HepG2 (cell line): ENCODE measurements at regions not wholly inside any gene's neighbourhood (a gene's known extent, or its start where the extent isn't known, plus 50 kb on each side); places are given as distances from the start of the nearest gene placed in this dataset.

Experiments used
- ATAC-seq: fragments of 200-7000 bp; cut with Tn5 transposase; 3 replicates; pipeline ENCODE4 v1.9.1; 2020; ENCODE audit warnings: mild to moderate bottlenecking, moderate library complexity
- BruUV-seq: library from RNA; stranded (reverse); fragments of 400-500 nt; replicated peaks from 2 replicates; lab custom pipeline; 2021; lab: Mats Ljungman, UMichigan
- CTCF ChIA-PET: fragments of 300-600 bp; formaldehyde crosslinking; extraction: SDS; loops from one replicate; lab custom pipeline; 2021; ENCODE audit warnings: low total read pairs, inconsistent platforms, low intra/inter-chr PET ratio; lab: Yijun Ruan, JAX
- POLR2A ChIA-PET: fragments of 350-600 bp; sonication (Branson Sonifier 250); formaldehyde crosslinking; loops from one replicate; lab custom pipeline; 2020; ENCODE audit warnings: antibody characterized with exemption, inconsistent platforms; lab: Yijun Ruan, JAX
- DNase-seq: peaks from one replicate; pipeline ENCODE4 v3.0.0-alpha.2; 2015; ENCODE audit warnings: low spot score
- FAIRE-seq: peaks from 3 replicates; lab custom pipeline; 2011; peaks lifted over from hg19 to GRCh38; lab: Jason Lieb, UNC
- H2AFZ ChIP-seq: one replicate; pipeline ENCODE4 v1.6.1; 2011; ENCODE audit warnings: low read length, inconsistent platforms
- H3K27ac ChIP-seq: fragments of 300-600 bp; 3 replicates; pipeline ENCODE4 v1.8.0; 2011; ENCODE audit warnings: mixed run types, mild to moderate bottlenecking, mixed read lengths, low read length, inconsistent platforms; ENCODE audit not compliant: insufficient read depth; ENCODE audit errors: extremely low read length
- H3K27me3 ChIP-seq, 2 experiments: fragments of 200-600 bp in 1 of 2; 2 replicates in 1 of 2; 3 replicates in 1 of 2; pipeline versions ENCODE4 v1.6.0 to v1.8.0; 2011; ENCODE audit warnings: low read length in 2 of 2, mild to moderate bottlenecking in 2 of 2, moderate library complexity in 2 of 2, inconsistent platforms in 1 of 2; ENCODE audit not compliant: insufficient read depth in 2 of 2, control insufficient read depth in 1 of 2
- H3K36me3 ChIP-seq, 2 experiments: fragments of 200-600 bp in 1 of 2; replicated peaks in 1 of 2; 2 replicates in 1 of 2; 3 replicates in 1 of 2; pipeline versions ENCODE4 v1.5.1 to v1.8.0; 2011; ENCODE audit warnings: low read length in 2 of 2, inconsistent platforms in 1 of 2; ENCODE audit not compliant: insufficient read depth in 2 of 2, control insufficient read depth in 1 of 2
- H3K4me1 ChIP-seq: 2 replicates; pipeline ENCODE4 v1.5.1; 2012; ENCODE audit warnings: low read length, inconsistent platforms; ENCODE audit not compliant: insufficient read depth
- H3K4me2 ChIP-seq: 2 replicates; pipeline ENCODE4 v1.6.0; 2011; ENCODE audit warnings: low read depth, low read length, inconsistent platforms
- H3K4me3 ChIP-seq, 3 experiments: fragments of 200-600 bp in 1 of 3; sonication (generic), shearing (Covaris generic) in 1 of 3; replicated peaks in 1 of 3; 2 replicates each; pipeline ENCODE4 v1.5.1; 2011 to 2016; ENCODE audit warnings: low read length in 3 of 3, inconsistent platforms in 2 of 3, low read depth in 2 of 3, mild to moderate bottlenecking in 2 of 3, control low read depth in 1 of 3, mixed read lengths in 1 of 3; ENCODE audit not compliant: insufficient read depth in 1 of 3
- H3K79me2 ChIP-seq: one replicate; pipeline ENCODE4 v1.6.1; 2011; ENCODE audit warnings: low read length, inconsistent platforms; ENCODE audit not compliant: insufficient read depth
- H3K9ac ChIP-seq: 2 replicates; pipeline ENCODE4 v1.6.0; 2011; ENCODE audit warnings: mild to moderate bottlenecking, low read depth, low read length, inconsistent platforms; ENCODE audit not compliant: insufficient read depth
- H3K9me3 ChIP-seq: 2 replicates; pipeline ENCODE4 v1.5.1; 2012; ENCODE audit warnings: mild to moderate bottlenecking, low read length
- H4K20me1 ChIP-seq: 2 replicates; pipeline ENCODE4 v1.6.0; 2011; ENCODE audit warnings: inconsistent platforms, mild to moderate bottlenecking, low read length, moderate library complexity; ENCODE audit not compliant: insufficient read depth
- AFF4 ChIP-seq: sonication (generic); formaldehyde crosslinking; IDR thresholded peaks from 2 replicates; pipeline ENCODE4 v1.4.0; 2020; ENCODE audit warnings: missing genetic modification reagents
- ATF5 ChIP-seq: sonication (generic); formaldehyde crosslinking; IDR thresholded peaks from 2 replicates; pipeline ENCODE4 v1.4.0; 2020; ENCODE audit warnings: mild to moderate bottlenecking, low read depth, missing genetic modification reagents
- DDIT3 ChIP-seq: sonication (generic); formaldehyde crosslinking; IDR thresholded peaks from 2 replicates; pipeline ENCODE4 v1.4.0; 2020; ENCODE audit warnings: mild to moderate bottlenecking, missing genetic modification reagents
- ERF ChIP-seq: IDR thresholded peaks from 2 replicates; pipeline ENCODE4 v1.6.1; 2018; ENCODE audit warnings: missing biosample characterization, missing genetic modification reagents
- FOXC1 ChIP-seq: sonication (generic); formaldehyde crosslinking; IDR thresholded peaks from 2 replicates; pipeline ENCODE4 v1.8.0; 2022; ENCODE audit warnings: mild to moderate bottlenecking, missing genetic modification reagents, borderline replicate concordance
- HOXA3 ChIP-seq: sonication (generic); formaldehyde crosslinking; IDR thresholded peaks from 2 replicates; pipeline ENCODE4 v1.5.0; 2020; ENCODE audit warnings: missing genetic modification reagents
- KAT8 ChIP-seq: IDR thresholded peaks from 2 replicates; pipeline ENCODE4 v1.6.1; 2016; ENCODE audit warnings: missing genetic modification reagents, missing compliant biosample characterization
- KMT2B ChIP-seq: IDR thresholded peaks from 2 replicates; pipeline ENCODE4 v1.6.1; 2016; ENCODE audit warnings: missing genetic modification reagents, missing compliant biosample characterization
- MXI1 ChIP-seq: IDR thresholded peaks from 3 replicates; pipeline ENCODE4 v1.6.1; 2012; ENCODE audit warnings: low read depth, low read length, inconsistent platforms, borderline replicate concordance
- NFKB2 ChIP-seq: sonication (generic); formaldehyde crosslinking; IDR thresholded peaks from 2 replicates; pipeline ENCODE4 v1.4.0; 2020; ENCODE audit warnings: missing genetic modification reagents, borderline replicate concordance
- RFXANK ChIP-seq: IDR thresholded peaks from 2 replicates; pipeline ENCODE4 v1.6.1; 2016
- RORA ChIP-seq: sonication (generic); formaldehyde crosslinking; IDR thresholded peaks from 2 replicates; pipeline ENCODE4 v1.5.0; 2020; ENCODE audit warnings: mild to moderate bottlenecking, missing genetic modification reagents, moderate library complexity
- SATB2 ChIP-seq: sonication (generic); formaldehyde crosslinking; IDR thresholded peaks from 2 replicates; pipeline ENCODE4 v1.5.0; 2020; ENCODE audit warnings: missing genetic modification reagents
- SNAPC5 ChIP-seq: sonication (generic); formaldehyde crosslinking; IDR thresholded peaks from 2 replicates; pipeline ENCODE4 v1.8.1; 2023; ENCODE audit warnings: mild to moderate bottlenecking, missing genetic modification reagents, borderline replicate concordance
- THAP7 ChIP-seq: sonication (generic); formaldehyde crosslinking; IDR thresholded peaks from 2 replicates; pipeline ENCODE4 v1.8.1; 2023; ENCODE audit warnings: mild to moderate bottlenecking, missing genetic modification reagents
- ZNF235 ChIP-seq: sonication (generic); formaldehyde crosslinking; IDR thresholded peaks from 2 replicates; pipeline ENCODE4 v1.8.1; 2023; ENCODE audit warnings: mild to moderate bottlenecking, missing genetic modification reagents, borderline replicate concordance
- ZNF549 ChIP-seq: sonication (generic); formaldehyde crosslinking; IDR thresholded peaks from 2 replicates; pipeline ENCODE4 v1.5.0; 2020; ENCODE audit warnings: missing genetic modification reagents
- ZNF709 ChIP-seq: sonication (generic); formaldehyde crosslinking; IDR thresholded peaks from 2 replicates; pipeline ENCODE4 v1.5.0; 2020; ENCODE audit warnings: mild to moderate bottlenecking, missing genetic modification reagents
- WGBS: methylation state at CpG from one replicate; pipeline ENCODE4 v1.1.6; 2017; ENCODE audit warnings: low lambda C conversion rate; 5-methylcytosine and 5-hydroxymethylcytosine counted together
- in situ Hi-C: cut with HindIII; loops from 2 replicates; pipeline ENCODE4 v1.10.0; 2017; ENCODE audit warnings: low pct_unique_long_range_greater_than_20kb; ENCODE audit not compliant: extremely low pct_ligation_motif_present
- intact Hi-C: fragments of 100-400 bp; cut with micrococcal nuclease; formaldehyde crosslinking; loops from one replicate; pipeline ENCODE4 v1.10.0; 2022; ENCODE audit not compliant: unreplicated experiment

- TF ChIP-seq THAP7 (CRISPR knock-in tag) (no peak), KAT8 (CRISPR knock-in tag) (no peak), SATB2 (CRISPR knock-in tag) (no peak), AFF4 (no peak), DDIT3 (CRISPR knock-in tag) (no peak), FOXC1 (CRISPR knock-in tag) (no peak)
Measured at GRCh38 chr3:187454085-187454815, 86.1 kb downstream of the RTP4 start (continued).

- Histone ChIP-seq H3K9me3 (no peaks in the 10 kb centered on the region), H3K36me3 (no peaks in the 10 kb centered on the region), H3K9ac (no peak overlapping the region), H3K4me1 (no peaks in the 10 kb centered on the region), H3K27me3 (no peaks in the 10 kb centered on the region), H3K4me3 (no peak overlapping the region), H3K4me2 (no peak overlapping the region), H2AFZ (no peak overlapping the region), H4K20me1 (no peaks in the 10 kb centered on the region), H3K79me2 (no peaks in the 10 kb centered on the region), H3K27ac (no peak overlapping the region)
- CTCF ChIA-PET: no interaction called here
- BruUV-seq: no TSS peak
- intact Hi-C loops: no loop called here
- POLR2A ChIA-PET: no interaction called here
- FAIRE-seq (no peak), DNase-seq (no peak), ATAC-seq (no peak)
- in situ Hi-C loops: no loop called here
- WGBS: 21% methylated on average over 7 of the region's 7 CpGs
- TF ChIP-seq ZNF549 (CRISPR knock-in tag) (no peak), RORA (CRISPR knock-in tag) (no peak), ZNF709 (CRISPR knock-in tag) (no peak), SNAPC5 (CRISPR knock-in tag) (no peak), RFXANK (CRISPR knock-in tag) (no peak), NFKB2 (CRISPR knock-in tag) (no peak), ERF (CRISPR knock-in tag) (no peak), ATF5 (CRISPR knock-in tag) (no peak), ZNF235 (CRISPR knock-in tag) (no peak), MXI1 (no peak), KMT2B (no peak), HOXA3 (CRISPR knock-in tag) (no peak)
Measured at GRCh38 chr3:187450431-187451190, 82.4 kb downstream of the RTP4 start.
